HG03095 (cell line): ENCODE measurements at regions not wholly inside any gene's neighbourhood (a gene's known extent, or its start where the extent isn't known, plus 50 kb on each side); places are given as distances from the start of the nearest gene placed in this dataset.

Experiments used
- ATAC-seq: cut with Tn5 transposase; IDR thresholded peaks from one replicate; pipeline ENCODE4 v1.9.1; 2021; ENCODE audit warnings: moderate library complexity; ENCODE audit not compliant: unreplicated experiment

- ATAC-seq = no peak
Measured at GRCh38 chr1:79614762-79615161, 608.2 kb upstream of the ADGRL4 start.

DNA sequence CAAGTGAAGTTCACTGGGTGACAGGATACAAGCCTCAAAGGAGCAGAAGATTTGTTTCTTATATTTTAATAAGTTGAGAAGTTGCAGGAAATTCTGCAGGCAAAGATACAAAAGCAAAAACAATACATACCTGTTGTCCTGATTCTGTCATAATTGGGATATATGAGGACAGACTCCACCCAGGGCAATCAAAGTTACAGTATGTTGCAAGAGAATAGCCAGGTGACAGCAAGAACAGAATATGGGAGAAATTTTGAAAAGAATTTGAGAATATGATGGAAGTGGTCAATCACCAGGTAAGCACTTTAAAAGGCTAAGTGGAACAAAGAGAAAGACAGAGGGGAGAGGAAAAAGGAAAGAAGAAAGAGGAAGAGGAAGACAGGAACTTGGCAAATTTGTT, 607.6 kb upstream of the ADGRL4 start:
- ATAC-seq = no peak

DNA sequence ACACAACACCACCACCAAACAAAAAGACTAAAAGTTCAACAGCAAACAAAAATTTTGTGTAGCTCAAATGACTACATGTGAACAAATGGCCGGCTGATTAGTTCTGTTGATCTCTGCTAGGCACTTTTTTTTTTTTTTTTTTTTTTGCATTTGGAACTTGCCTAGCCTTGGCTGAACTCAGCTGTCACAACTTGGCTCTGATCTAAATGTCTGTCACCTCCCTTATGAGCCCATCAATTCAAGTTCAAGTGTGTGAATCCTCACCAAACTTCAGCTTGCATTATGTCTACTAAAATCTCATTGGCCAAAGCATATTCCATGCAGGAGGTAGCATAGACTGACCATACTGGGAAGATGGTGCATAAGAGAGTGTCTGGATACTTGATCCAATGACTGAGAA, 606.5 kb upstream of the ADGRL4 start:
- ATAC-seq = no peak

GRCh38 chr1:79604490-79605198, 598.1 kb upstream of the ADGRL4 start:
- no peak for ATAC-seq

DNA sequence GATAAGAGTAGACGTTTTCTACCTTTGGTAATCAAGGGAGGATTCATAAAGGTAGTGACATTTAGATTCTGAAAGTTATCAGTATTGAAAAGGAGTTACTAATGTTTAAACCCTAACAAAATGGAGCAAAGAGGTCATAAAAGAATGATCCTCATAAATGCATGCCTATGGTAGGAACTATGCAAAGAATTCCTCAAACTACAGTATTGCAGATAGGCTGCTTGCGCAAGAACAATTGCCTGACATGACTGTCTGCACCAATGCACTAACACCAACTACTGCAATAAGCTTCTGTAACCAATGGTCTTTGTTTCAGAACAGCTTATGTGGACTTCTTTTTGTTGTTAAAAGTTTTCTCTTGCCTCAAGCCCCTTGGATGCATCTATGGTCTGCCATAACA, 597.3 kb upstream of the ADGRL4 start:
- no peak for ATAC-seq

DNA sequence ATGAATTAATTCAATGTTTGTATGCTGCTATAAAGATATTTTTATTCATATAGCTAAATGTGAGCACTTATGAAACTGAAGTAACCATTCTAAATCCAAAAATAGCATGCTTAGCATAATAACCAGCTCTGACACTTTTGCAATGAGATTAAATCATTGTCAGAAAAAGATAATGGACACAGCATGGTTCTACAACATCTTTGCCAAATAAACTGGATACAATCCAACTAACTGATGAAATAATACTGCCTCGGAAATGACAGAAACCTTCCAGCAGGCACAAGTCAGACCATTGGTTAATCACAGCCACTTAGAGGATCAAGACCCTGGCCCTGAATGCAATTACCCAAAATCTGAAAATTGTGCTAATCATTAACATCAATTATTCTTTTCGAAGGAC, 592.7 kb upstream of the ADGRL4 start:
- no peak for ATAC-seq

DNA sequence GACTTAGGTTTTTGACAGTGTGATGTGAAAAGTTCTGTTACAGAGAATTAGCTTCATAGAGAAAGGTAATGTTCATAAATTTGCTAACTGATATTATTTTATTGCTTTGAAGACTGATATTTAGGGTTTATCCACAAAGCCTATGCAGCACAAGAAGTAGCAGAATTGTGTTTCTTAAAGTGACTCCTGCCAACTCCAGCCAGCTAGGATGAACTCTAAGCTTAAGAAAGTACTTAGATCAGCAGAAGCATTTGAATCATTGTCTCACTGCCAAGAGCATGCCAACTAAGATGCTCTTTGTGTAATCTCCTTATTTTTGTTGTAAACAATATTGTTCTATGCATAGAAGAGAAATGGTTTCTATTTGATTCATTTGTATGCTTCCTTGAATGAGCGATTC, 589.4 kb upstream of the ADGRL4 start:
- ATAC-seq = no peak

GRCh38 chr1:79594121-79594698, 587.7 kb upstream of the ADGRL4 start:
- ATAC-seq = no peak

- ATAC-seq = no peak
Measured at GRCh38 chr1:79592707-79593106, 586.2 kb upstream of the ADGRL4 start.

GRCh38 chr1:79588719-79589118, 582.2 kb upstream of the ADGRL4 start:
- ATAC-seq = no peak

DNA sequence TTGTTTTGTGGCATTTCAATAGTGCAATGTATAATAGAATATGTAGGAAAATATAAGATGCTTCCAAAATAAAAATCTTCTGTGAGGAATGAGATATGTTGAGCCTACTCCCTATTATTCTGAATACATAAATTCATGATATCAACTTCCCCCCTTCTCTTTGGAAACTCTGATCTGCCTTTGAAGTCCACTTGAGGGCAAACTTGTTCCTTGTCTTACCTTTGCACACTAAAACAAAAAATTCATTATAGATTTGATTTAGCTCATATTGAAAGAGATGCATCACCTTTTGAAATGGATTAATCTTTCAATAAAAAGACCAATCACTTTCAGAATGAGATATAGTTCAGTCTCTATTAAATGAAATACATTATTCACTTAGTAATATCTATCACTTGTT, 580.7 kb upstream of the ADGRL4 start:
- ATAC-seq = no peak

DNA sequence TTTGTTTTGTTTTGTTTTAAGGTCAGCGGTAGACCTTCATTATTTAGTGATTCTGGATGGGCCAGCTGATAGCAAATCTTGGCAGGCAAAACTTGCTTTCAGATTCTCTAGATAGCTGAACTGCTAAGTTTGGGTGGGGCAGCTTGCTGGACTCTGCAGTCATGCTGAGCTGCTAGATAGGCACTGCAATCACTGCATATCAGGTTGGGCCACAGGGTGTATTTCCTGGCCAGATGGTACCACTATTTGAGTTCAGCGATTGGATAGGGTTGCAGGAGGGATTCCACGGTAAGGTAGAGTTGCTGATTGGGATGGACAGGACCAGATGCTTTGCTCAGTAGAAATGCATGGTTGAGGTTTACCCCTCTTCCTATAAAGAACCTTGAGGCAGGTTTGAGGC, 579.3 kb upstream of the ADGRL4 start:
- no peak for ATAC-seq

DNA sequence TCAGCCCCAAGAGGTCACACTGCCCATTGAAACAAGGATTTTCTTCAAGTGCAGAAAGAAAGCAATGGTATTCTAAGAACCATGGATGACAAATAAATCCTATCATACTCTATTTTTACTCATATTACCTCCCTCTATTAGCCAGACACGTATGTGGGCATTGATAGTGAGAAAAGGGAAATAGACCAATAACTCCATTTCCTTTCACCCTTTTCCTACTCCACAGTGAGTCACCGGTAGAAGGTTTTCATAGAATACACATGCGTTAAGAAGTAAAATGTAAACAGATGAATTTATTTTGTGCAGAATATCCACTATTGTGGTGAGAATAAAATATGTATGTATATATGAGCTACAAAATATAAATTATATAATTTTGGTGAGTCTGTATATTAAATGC, 568.9 kb upstream of the ADGRL4 start:
- no peak for ATAC-seq

GRCh38 chr1:79568411-79568810, 561.9 kb upstream of the ADGRL4 start:
- no peak for ATAC-seq

DNA sequence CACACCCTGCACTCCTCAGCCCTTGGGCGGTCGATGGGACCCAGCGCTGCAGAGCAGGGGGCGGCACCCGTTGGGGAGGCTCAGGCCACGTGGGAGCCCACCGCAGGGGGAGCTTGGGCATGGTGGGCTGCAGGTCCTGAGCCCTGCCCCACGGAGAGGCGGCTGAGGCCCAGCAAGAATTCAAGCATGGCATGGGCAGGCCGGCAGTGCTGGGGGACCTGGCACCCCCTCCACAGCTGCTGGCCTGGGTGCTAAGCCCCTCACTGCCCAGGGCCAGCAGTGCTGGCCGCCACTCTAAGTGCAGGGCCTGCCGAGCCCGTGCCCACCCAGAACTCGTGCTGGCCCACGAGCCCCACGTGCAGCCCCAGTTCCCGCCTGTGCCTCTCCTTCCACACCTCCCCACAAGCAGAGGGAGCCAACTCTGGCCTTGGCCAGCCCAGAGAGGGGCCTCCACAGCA, 555.0 kb upstream of the ADGRL4 start:
- no peak for ATAC-seq

- no peak for ATAC-seq
Measured at GRCh38 chr1:79556189-79556588, 549.7 kb upstream of the ADGRL4 start.

GRCh38 chr1:79554688-79555087, 548.2 kb upstream of the ADGRL4 start:
- no peak for ATAC-seq

DNA sequence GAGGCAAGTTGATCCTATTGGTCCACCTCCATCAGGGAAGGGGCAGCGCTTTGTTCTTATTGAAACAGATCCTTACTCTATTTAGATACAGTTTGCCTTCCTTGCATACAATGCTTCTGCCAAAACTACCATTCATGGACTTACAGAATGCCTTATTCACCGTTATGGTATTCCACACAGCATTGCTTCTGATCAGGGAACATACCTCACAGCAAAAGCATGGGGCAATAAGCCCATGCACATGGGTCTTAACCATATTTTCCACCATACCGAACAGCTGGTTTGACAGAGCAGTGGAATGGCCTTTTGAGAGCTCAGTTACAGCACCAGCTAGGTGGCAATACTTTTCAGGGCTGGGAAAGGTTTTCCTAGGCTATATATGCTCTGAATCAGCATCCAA, 544.8 kb upstream of the ADGRL4 start:
- no peak for ATAC-seq

DNA sequence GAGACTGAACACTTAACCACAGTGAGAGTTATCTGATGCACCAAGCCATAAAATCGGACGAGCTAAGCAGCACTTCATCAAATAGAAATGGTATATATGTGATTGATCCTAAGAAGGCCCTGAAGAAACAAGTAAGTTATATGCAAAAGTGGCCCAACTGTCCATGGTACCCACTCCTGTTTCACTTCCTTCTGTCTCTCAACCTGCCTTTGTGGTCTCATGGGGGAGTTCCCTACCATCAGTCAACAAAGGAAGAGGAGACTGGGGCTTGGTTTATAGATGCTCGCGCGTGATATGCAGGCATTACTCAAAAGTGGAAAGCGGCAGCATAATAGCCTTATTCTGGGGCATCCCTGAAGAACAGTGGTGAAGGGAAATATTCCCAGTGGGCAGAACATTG, 543.9 kb upstream of the ADGRL4 start:
- ATAC-seq = no peak

GRCh38 chr1:79549201-79549600, 542.7 kb upstream of the ADGRL4 start:
- no peak for ATAC-seq

DNA sequence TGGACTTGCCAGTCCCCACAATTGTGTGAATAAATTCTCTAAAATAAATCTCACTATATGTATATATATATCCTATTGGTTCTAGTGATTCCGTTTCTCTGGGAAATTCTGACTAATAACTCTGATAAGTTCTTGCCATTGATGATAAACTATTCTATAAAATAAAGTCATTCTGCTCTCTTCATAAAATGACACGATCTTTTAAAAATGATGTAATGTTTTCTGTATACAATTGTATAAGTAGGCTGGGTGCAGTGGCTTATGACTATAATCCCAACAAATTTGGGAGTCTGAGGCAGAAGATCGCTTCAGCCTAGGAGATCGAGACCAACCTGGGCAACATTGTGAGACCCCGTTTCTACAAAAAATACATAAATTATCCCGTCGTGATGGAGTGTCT, 541.0 kb upstream of the ADGRL4 start:
- ATAC-seq = no peak

GRCh38 chr1:79543394-79543793, 536.9 kb upstream of the ADGRL4 start:
- no peak for ATAC-seq

GRCh38 chr1:79539001-79539400, 532.5 kb upstream of the ADGRL4 start:
- ATAC-seq = no peak
